ENCODE measurements at regions not wholly inside any gene's neighbourhood (a gene's known extent, or its start where the extent isn't known, plus 50 kb on each side); places are given as distances from the start of the nearest gene placed in this dataset.

- TF ChIP-seq EZH2 (IDR thresholded peaks at IDR 0.05), result no peak
- TF ChIP-seq POLR2AphosphoS5 (IDR thresholded peaks at IDR 0.05; ENCODE audit: borderline replicate concordance, low read depth, low read length), result no peak
- no peak for TF ChIP-seq FOXP2 (optimal IDR thresholded peaks at IDR 0.05; ENCODE audit: control extremely low read depth, extremely low read length, insufficient read depth)
Observed at GRCh38 chr2:237150831-237151375, 65.2 kb downstream of the COPS8 start.

Data from SK-N-MC (cell line).